Uterus (tissue), 3 donors: ENCODE measurements at regions not wholly inside any gene's neighbourhood (a gene's known extent, or its start where the extent isn't known, plus 50 kb on each side); places are given as distances from the start of the nearest gene placed in this dataset.

Source experiments
- DNase-seq, 2 donors: peaks; one replicate each; pipeline ENCODE4 v3.0.0-alpha.2; 2019 to 2020
- H3K27ac ChIP-seq, 2 donors: fragments of 200-600 bp; sonication (generic); 1 replicate in 1 of 2; 2 replicates in 1 of 2; pipeline ENCODE4 v1.5.1; 2016 to 2018
- H3K27me3 ChIP-seq, 2 donors: fragments of 200-600 bp; sonication (generic); one replicate each; pipeline ENCODE4 v1.5.1; 2018 to 2019; ENCODE audit warnings: control low read depth in 1 of 2
- H3K36me3 ChIP-seq, 2 donors: fragments of 200-600 bp; sonication (generic); one replicate each; pipeline ENCODE4 v1.5.1; 2019; ENCODE audit warnings: control low read depth in 1 of 2
- H3K4me1 ChIP-seq, 2 donors: fragments of 200-600 bp; sonication (generic); one replicate each; pipeline ENCODE4 v1.5.1; 2018 to 2019; ENCODE audit warnings: control low read depth in 1 of 2
- H3K4me3 ChIP-seq, 2 donors: fragments of 200-600 bp; sonication (generic); 1 replicate in 1 of 2; 2 replicates in 1 of 2; pipeline ENCODE4 v1.5.1; 2018 to 2019; ENCODE audit warnings: mild to moderate bottlenecking in 1 of 2
- H3K9me3 ChIP-seq, 2 donors: fragments of 200-600 bp; sonication (generic); one replicate each; pipeline ENCODE4 v1.5.1; 2019; ENCODE audit warnings: control low read depth in 1 of 2
- POLR2A ChIP-seq, 2 donors: fragments of 450-650 bp; IDR thresholded peaks; one replicate each; pipeline ENCODE4 v1.6.1; 2016; ENCODE audit warnings: antibody characterized with exemption in 2 of 2, mild to moderate bottlenecking in 1 of 2, moderate library complexity in 1 of 2
- intact Hi-C: fragments of 100-400 bp; cut with DNase I; formaldehyde crosslinking; loops from one replicate; pipeline ENCODE4 v1.15.1; 2023; ENCODE audit warnings: low total_unique reads
- TF ChIP-seq, protein P1 (sequence below), 4 experiments: fragments of 200-600 bp in 2 of 4; fragments of 450-650 bp in 2 of 4; sonication (generic) in 2 of 4; IDR thresholded peaks; one replicate each; pipeline ENCODE4 v1.5.1; 2016 to 2019; ENCODE audit warnings: antibody characterized with exemption in 4 of 4, mild to moderate bottlenecking in 2 of 4, moderate library complexity in 1 of 4
- donor health status: DM: yes; HTN: yes; CAD: no.

DNA sequence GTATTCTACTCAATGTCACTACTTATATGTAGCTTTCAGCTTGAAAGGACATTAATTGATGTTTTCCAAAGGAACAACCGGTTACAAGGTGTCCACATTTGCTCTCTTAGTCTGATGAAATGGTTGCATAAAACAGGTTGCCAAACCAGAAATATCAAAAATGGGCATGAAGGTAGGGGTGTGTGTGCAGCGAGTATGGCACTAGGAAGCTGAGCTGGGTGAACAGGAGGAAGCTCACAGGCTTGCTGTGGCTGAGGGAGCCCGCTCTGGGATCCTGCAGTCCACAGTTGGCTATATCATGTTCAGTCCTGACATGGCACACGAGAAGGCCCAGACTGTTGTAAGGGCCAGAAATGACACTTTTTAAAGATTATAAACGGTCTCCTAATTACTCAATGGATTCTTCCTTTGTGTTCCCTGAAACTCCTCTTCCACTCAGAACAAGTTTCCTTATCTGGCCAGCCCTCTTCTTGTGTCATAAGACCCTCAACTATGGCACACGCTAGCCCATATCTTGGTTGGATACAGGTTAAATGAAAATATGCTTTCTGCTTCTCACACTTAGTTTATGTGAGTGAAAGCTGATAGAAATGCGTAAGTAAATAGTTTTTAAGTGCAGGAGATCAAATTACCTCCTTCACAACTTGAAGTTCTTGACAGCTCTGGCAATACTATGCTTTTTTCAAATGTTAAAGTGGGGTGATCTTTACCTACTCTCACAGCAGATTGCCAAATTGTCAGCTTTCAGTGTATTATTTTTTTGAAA is 201.5 kb downstream of the LMO4 start:
- Histone ChIP-seq H3K27ac (no peak overlapping the region), H3K36me3 (no peaks in the 10 kb centered on the region), H3K4me3 (no peak overlapping the region), H3K9me3 (no peaks in the 10 kb centered on the region), H3K27me3 (no peaks in the 10 kb centered on the region), H3K4me1 (no peaks in the 10 kb centered on the region)
- DNase-seq = no peak
- no peak for TF ChIP-seq POLR2A (IDR thresholded peaks at IDR 0.05)
- TF ChIP-seq, protein P1, sequence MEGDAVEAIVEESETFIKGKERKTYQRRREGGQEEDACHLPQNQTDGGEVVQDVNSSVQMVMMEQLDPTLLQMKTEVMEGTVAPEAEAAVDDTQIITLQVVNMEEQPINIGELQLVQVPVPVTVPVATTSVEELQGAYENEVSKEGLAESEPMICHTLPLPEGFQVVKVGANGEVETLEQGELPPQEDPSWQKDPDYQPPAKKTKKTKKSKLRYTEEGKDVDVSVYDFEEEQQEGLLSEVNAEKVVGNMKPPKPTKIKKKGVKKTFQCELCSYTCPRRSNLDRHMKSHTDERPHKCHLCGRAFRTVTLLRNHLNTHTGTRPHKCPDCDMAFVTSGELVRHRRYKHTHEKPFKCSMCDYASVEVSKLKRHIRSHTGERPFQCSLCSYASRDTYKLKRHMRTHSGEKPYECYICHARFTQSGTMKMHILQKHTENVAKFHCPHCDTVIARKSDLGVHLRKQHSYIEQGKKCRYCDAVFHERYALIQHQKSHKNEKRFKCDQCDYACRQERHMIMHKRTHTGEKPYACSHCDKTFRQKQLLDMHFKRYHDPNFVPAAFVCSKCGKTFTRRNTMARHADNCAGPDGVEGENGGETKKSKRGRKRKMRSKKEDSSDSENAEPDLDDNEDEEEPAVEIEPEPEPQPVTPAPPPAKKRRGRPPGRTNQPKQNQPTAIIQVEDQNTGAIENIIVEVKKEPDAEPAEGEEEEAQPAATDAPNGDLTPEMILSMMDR (IDR thresholded peaks at IDR 0.05) = no peak
- intact Hi-C loops = no loop called here

DNA sequence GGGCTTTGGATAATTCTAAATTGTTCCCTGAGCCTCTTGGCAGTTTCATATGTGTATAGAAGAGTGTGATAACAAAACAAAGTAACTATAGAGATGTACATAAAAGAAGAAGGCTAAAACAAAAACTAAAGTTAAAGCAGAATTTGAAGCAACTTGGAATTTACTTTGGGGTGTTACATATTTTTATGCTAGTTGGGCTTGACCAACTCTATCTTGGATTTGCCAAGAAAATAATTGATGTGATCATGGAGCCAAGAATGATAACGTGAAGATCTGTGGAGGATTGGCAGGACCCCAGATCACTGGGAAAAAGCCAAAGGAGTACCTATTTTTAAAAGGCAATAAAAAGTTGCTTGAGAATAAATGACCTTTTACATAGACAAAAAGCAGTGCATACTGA is 206.9 kb downstream of the LMO4 start:
- intact Hi-C loops = no loop called here
- H3K4me3 ChIP-seq = no peak overlapping the region
- no peaks in the 10 kb centered on the region for H3K4me1 ChIP-seq
- H3K27me3 ChIP-seq = no peaks in the 10 kb centered on the region
- no peak for DNase-seq
- no peak for TF ChIP-seq POLR2A (IDR thresholded peaks at IDR 0.05)
- TF ChIP-seq, protein P1 (IDR thresholded peaks at IDR 0.05) = no peak
- no peak overlapping the region for H3K27ac ChIP-seq
- H3K36me3 ChIP-seq = no peaks in the 10 kb centered on the region
- peaks cover 0 to 7% of the 10 kb centered on the region in 2 donors for H3K9me3 ChIP-seq

DNA sequence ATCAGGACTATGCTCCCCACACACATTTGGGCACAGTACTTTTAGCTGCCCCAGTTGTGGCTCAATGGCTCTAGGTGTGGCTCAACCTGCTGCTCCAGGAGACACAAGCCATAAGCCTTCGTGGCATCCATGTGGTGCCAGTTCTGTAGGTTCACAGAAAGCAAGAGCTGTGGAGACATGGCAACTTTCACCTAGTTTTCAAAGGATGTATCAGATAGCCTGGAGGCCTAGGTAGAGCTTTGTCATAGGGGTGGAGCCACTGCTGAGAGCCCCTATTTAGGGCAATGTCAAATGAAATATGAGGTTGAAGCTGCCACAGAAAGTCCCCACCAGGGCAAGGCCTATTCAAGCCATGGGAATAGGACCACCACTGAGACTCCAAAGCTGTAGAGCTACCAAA is 210.5 kb downstream of the LMO4 start:
- DNase-seq = no peak
- H3K9me3 ChIP-seq = peaks cover 0 to 10% of the 10 kb centered on the region in 2 donors
- no peak overlapping the region for H3K27ac ChIP-seq
- intact Hi-C loops = no loop called here
- no peaks in the 10 kb centered on the region for H3K4me1 ChIP-seq
- H3K4me3 ChIP-seq = no peak overlapping the region
- H3K27me3 ChIP-seq = no peaks in the 10 kb centered on the region
- no peaks in the 10 kb centered on the region for H3K36me3 ChIP-seq
- TF ChIP-seq, protein P1 (IDR thresholded peaks at IDR 0.05) = no peak
- no peak for TF ChIP-seq POLR2A (IDR thresholded peaks at IDR 0.05)

DNA sequence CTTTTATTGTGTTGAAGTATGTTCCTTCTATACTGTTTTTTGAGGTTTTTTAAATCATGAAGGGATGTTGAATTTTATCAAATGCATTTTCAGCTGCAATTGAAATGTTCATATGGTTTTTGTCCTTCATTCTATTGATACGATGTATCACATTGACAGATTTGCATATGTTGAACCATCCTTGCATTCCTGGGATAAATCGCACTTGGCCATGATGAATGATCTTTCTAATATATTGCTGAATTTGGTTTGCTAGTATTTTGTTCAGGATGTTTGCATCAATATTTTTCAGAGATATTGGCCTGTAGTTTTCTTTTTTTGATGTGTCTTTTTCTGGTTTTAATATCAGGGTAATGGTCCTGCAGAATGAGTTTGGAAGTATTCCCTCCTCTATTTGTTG is 214.0 kb downstream of the LMO4 start:
- peaks cover 0 to 17% of the 10 kb centered on the region in 2 donors for H3K9me3 ChIP-seq
- TF ChIP-seq, protein P1 (IDR thresholded peaks at IDR 0.05) = no peak
- no peak for TF ChIP-seq POLR2A (IDR thresholded peaks at IDR 0.05)
- no peak overlapping the region for H3K4me3 ChIP-seq
- no peaks in the 10 kb centered on the region for H3K27me3 ChIP-seq
- intact Hi-C loops = no loop called here
- no peaks in the 10 kb centered on the region for H3K4me1 ChIP-seq
- no peak overlapping the region for H3K27ac ChIP-seq
- no peak for DNase-seq
- H3K36me3 ChIP-seq = no peaks in the 10 kb centered on the region

DNA sequence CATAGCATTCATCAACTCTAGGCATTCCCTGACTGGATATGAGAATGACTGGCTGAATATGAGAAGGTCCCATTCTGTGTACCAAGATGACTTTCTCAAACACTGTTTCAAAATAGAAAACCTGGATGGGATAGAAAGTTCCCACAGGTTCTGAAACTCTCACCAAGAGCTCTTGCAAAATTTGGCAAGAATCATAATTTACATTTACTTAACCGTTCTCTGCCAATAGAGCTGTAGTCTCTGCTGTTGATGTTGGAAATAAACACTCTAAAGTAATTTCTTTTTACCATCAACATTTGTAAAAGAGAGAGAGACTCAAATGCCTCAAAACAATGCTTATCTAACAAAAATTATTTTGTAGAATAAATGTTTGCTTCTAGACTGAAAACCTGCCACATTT is 221.1 kb downstream of the LMO4 start:
- TF ChIP-seq POLR2A (IDR thresholded peaks at IDR 0.05) = no peak
- TF ChIP-seq, protein P1 (IDR thresholded peaks at IDR 0.05) = no peak
- Histone ChIP-seq H3K27me3 (no peaks in the 10 kb centered on the region), H3K9me3 (peaks cover 0 to 7% of the 10 kb centered on the region in 2 donors), H3K36me3 (no peaks in the 10 kb centered on the region), H3K4me3 (no peak overlapping the region), H3K4me1 (no peaks in the 10 kb centered on the region), H3K27ac (no peak overlapping the region)
- no peak for DNase-seq
- intact Hi-C loops = no loop called here
